ENCODE measurements at regions not wholly inside any gene's neighbourhood (a gene's known extent, or its start where the extent isn't known, plus 50 kb on each side); places are given as distances from the start of the nearest gene placed in this dataset.

- Histone ChIP-seq H3K9me3 (replicated peaks; ENCODE audit: control insufficient read depth, insufficient read depth, low read length) (no peaks in the 10 kb centered on the region), H3K9ac (replicated peaks; ENCODE audit: extremely low read depth, insufficient read depth, low read length) (no peak overlapping the region), H3K4me2 (ENCODE audit: insufficient read depth, low read length) (no peak overlapping the region), H3K27me3 (ENCODE audit: control insufficient read depth in 2 of 2, insufficient read depth in 2 of 2, low read length in 2 of 2) (no peaks in the 10 kb centered on the region), H3K4me1 (ENCODE audit: control insufficient read depth, extremely low read depth, insufficient read depth, low read length) (no peaks in the 10 kb centered on the region), H3K27ac (ENCODE audit: insufficient read depth, low read depth, low read length) (no peak overlapping the region), H3K9me1 (replicated peaks; ENCODE audit: control insufficient read depth, extremely low read depth, insufficient read depth, low read length) (no peaks in the 10 kb centered on the region), H3K36me3 (ENCODE audit: control insufficient read depth in 2 of 2, extremely low read depth in 1 of 2, insufficient read depth in 2 of 2, low read length in 2 of 2) (no peaks in the 10 kb centered on the region), H3K4me3 (replicated peaks in 1 of 3; ENCODE audit: insufficient read depth in 1 of 3, low read depth in 1 of 3, low read length in 3 of 3) (no peak overlapping the region), H2AFZ (ENCODE audit: low read depth, low read length) (no peak overlapping the region), H3K79me2 (ENCODE audit: control insufficient read depth, insufficient read depth, low read length) (no peaks in the 10 kb centered on the region), H4K20me1 (replicated peaks; ENCODE audit: control insufficient read depth, extremely low read depth, insufficient read depth, low read length) (no peaks in the 10 kb centered on the region)
- ChIA-PET POLR2A (no interaction called here), CTCF (no interaction called here)
- dilution Hi-C loops (cut with MboI; ENCODE audit: extremely low pct_ligation_motif_present, low sequenced_read_pairs) (no loop called here), intact Hi-C loops (cut with micrococcal nuclease) (no loop called here)
- no TSS peak for BruUV-seq (replicated peaks)
- no peak for FAIRE-seq
- no peak for TF ChIP-seq GATA2 (IDR thresholded peaks at IDR 0.05; ENCODE audit: insufficient read depth, insufficient read length, low read depth, low read length)
- TF ChIP-seq FOS (IDR thresholded peaks at IDR 0.05; ENCODE audit: borderline replicate concordance, insufficient read depth, low read length): no peak
- TF ChIP-seq EZH2 (IDR thresholded peaks at IDR 0.05; ENCODE audit: borderline replicate concordance, low read depth, low read length, severe bottlenecking): no peak
- TF ChIP-seq JUN (IDR thresholded peaks at IDR 0.05; ENCODE audit: borderline replicate concordance, insufficient read depth, insufficient read length, low read depth): no peak
- no peak for TF ChIP-seq MYC (IDR thresholded peaks at IDR 0.05; ENCODE audit: low read depth, low read length)
- no peak for DNase-seq (ENCODE audit: low read depth, low spot score)
Measured at GRCh38 chr4:60134099-60134498, 1066.0 kb upstream of the ADGRL3 start.

GRCh38 chr4:60155088-60155487 is 1045.0 kb upstream of the ADGRL3 start:
- DNase-seq (ENCODE audit: low read depth, low spot score) (no peak), FAIRE-seq (no peak)
- H3K27ac ChIP-seq (ENCODE audit: insufficient read depth, low read depth, low read length): no peak overlapping the region
- no peaks in the 10 kb centered on the region for H3K9me1 ChIP-seq (replicated peaks; ENCODE audit: control insufficient read depth, extremely low read depth, insufficient read depth, low read length)
- dilution Hi-C loops (cut with MboI; ENCODE audit: extremely low pct_ligation_motif_present, low sequenced_read_pairs) (no loop called here), intact Hi-C loops (cut with micrococcal nuclease) (no loop called here)
- ChIA-PET POLR2A (no interaction called here), CTCF (no interaction called here)
- H3K79me2 ChIP-seq (ENCODE audit: control insufficient read depth, insufficient read depth, low read length): no peaks in the 10 kb centered on the region
- H3K36me3 ChIP-seq (ENCODE audit: control insufficient read depth in 2 of 2, extremely low read depth in 1 of 2, insufficient read depth in 2 of 2, low read length in 2 of 2): no peaks in the 10 kb centered on the region
- no peaks in the 10 kb centered on the region for H3K27me3 ChIP-seq (ENCODE audit: control insufficient read depth in 2 of 2, insufficient read depth in 2 of 2, low read length in 2 of 2)
- no TSS peak for BruUV-seq (replicated peaks)
- H3K4me3 ChIP-seq (replicated peaks in 1 of 3; ENCODE audit: insufficient read depth in 1 of 3, low read depth in 1 of 3, low read length in 3 of 3): no peak overlapping the region
- no peak overlapping the region for H2AFZ ChIP-seq (ENCODE audit: low read depth, low read length)
- H3K9me3 ChIP-seq (replicated peaks; ENCODE audit: control insufficient read depth, insufficient read depth, low read length): peaks cover 2% of the 10 kb centered on the region
- no peak overlapping the region for H3K9ac ChIP-seq (replicated peaks; ENCODE audit: extremely low read depth, insufficient read depth, low read length)
- no peaks in the 10 kb centered on the region for H3K4me1 ChIP-seq (ENCODE audit: control insufficient read depth, extremely low read depth, insufficient read depth, low read length)
- TF ChIP-seq MYC (IDR thresholded peaks at IDR 0.05; ENCODE audit: low read depth, low read length) (no peak), GATA2 (IDR thresholded peaks at IDR 0.05; ENCODE audit: insufficient read depth, insufficient read length, low read depth, low read length) (no peak), JUN (IDR thresholded peaks at IDR 0.05; ENCODE audit: borderline replicate concordance, insufficient read depth, insufficient read length, low read depth) (no peak), MAX (IDR thresholded peaks at IDR 0.05; ENCODE audit: insufficient read depth, insufficient read length) (no peak), EZH2 (IDR thresholded peaks at IDR 0.05; ENCODE audit: borderline replicate concordance, low read depth, low read length, severe bottlenecking) (no peak), CTCF (IDR thresholded peaks at IDR 0.05; ENCODE audit: extremely low read depth in 1 of 2, insufficient read depth in 1 of 2, low read depth in 1 of 2, low read length in 2 of 2) (no peak), FOS (IDR thresholded peaks at IDR 0.05; ENCODE audit: borderline replicate concordance, insufficient read depth, low read length) (no peak), POLR2A (IDR thresholded peaks at IDR 0.05; ENCODE audit: low read depth, low read length) (no peak), POLR2AphosphoS5 (IDR thresholded peaks at IDR 0.05; ENCODE audit: insufficient read depth, low read depth, low read length) (no peak)
- no peaks in the 10 kb centered on the region for H4K20me1 ChIP-seq (replicated peaks; ENCODE audit: control insufficient read depth, extremely low read depth, insufficient read depth, low read length)
- H3K4me2 ChIP-seq (ENCODE audit: insufficient read depth, low read length): no peak overlapping the region
